AG10803 (cell line): ENCODE measurements at regions not wholly inside any gene's neighbourhood (a gene's known extent, or its start where the extent isn't known, plus 50 kb on each side); places are given as distances from the start of the nearest gene placed in this dataset.

Source experiments
- DNase-seq: peaks from one replicate; pipeline ENCODE4 v3.0.0; 2010; ENCODE audit warnings: low read depth
- H3K4me3 ChIP-seq: 2 replicates; pipeline ENCODE4 v1.5.1; 2011; ENCODE audit warnings: mild to moderate bottlenecking, low read length, control low read depth
- CTCF ChIP-seq: conservative IDR thresholded peaks from 2 replicates; pipeline ENCODE4 v1.5.1; 2011; ENCODE audit warnings: mild to moderate bottlenecking, low read length, control low read depth, inconsistent platforms

DNA sequence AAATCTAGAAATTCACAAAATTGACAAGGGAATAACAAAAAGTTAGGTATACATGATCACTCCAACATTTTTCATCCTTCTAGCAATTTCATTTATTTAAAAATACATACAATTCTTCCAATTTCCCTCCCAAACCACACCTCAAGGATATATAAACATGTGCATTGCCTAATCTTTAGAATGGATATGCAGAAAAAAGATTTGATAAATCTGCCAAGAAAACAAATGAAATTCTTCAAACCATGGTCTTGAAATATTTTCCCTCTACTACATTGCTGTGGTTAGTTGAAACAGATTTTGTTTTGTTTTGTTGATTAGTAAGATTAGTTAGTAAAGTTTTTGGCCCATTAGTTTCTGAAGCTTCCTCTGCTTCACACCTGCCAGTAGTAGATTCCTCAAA is 703.3 kb upstream of the CCDC179 start:
- peak; percentile 3 for DNase-seq
- no peak for TF ChIP-seq CTCF
- H3K4me3 ChIP-seq: no peak overlapping the region

DNA sequence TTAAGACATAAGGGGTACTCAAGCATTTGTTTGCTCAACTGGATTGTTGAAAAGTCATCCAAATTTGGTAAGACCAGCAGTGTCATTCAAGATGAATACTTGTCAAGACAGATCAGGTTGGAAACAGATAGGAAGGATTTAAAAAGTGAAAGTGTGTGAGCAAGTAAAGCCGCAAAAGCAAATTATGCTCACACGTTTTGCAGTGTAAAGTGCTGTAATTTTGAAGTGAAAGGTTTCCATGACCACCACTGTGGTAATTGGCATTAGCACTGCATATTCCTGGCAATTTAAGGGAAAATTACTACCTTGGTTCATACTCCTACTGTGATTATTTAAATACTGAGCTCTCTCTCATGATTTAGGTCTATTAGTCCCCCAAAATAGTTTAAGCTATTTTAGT is 704.1 kb upstream of the CCDC179 start:
- H3K4me3 ChIP-seq: no peak overlapping the region
- TF ChIP-seq CTCF: no peak
- no peak for DNase-seq

DNA sequence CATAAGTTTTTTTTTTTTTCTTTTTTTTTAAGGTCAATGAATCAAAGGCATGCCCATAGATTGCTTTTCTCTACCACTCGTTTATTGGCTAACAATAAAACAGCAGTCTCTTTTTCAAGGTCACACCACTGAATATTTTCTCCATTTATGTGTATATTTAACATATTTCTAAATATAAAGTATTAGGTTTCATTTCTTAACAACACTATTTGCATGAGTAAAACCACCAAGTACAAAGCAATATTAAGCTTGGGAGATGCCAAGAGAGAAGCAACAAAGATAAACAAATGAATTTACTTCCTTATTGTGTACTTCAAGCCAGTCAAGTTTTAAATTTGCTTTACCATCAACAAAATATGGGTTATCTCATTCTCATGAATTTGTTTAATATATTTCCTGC is 708.9 kb upstream of the CCDC179 start:
- DNase-seq: no peak
- no peak for TF ChIP-seq CTCF
- H3K4me3 ChIP-seq: no peak overlapping the region

DNA sequence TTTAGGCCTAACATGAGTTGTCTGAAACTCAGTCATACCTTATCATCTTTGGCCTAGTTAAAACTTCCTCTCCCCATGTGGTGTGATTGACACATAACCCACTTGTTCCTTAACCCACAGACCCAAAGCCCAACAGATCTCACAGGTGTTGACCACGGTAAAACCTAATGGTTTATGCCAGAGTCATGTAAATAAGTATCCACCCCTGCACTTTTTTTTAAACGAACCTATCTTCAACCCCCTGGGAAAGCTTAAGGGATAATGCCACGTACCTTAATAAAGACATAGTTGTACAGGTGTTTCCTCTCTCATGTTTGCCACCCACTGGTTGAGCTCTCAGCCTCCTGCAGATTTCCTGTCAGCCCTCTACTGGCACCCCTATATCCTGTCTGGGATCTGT is 709.3 kb upstream of the CCDC179 start:
- DNase-seq: no peak
- no peak for TF ChIP-seq CTCF

DNA sequence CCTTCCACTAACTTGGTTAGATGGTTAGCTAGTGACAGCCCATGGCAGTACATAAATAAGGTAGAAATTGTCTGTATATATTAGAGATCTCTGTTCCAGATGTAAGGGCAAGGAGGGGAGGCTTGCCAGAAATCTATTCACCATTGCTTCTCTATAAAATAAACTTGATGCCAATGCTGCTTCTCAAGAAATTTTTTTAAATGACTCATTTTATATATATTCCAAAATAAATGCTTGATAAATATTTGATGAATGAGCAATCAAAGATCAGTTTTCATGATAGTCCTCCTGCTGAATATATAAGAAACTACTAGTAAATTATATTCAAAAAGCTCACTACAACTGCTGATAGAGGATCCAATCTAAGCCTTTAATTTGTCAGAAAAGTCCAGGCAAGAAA is 710.6 kb upstream of the CCDC179 start:
- peak; percentile 14 for DNase-seq
- TF ChIP-seq CTCF: no peak
- H3K4me3 ChIP-seq: no peak overlapping the region

More for the DNA sequence above, 709.3 kb upstream of the CCDC179 start:
- no peak overlapping the region for H3K4me3 ChIP-seq

- no peak overlapping the region for H3K4me3 ChIP-seq
- DNase-seq: no peak
- TF ChIP-seq CTCF: no peak
Measured at GRCh38 chr11:23573429-23573828, 713.2 kb upstream of the CCDC179 start.

- TF ChIP-seq CTCF: no peak
- no peak for DNase-seq
- H3K4me3 ChIP-seq: no peak overlapping the region
Measured at GRCh38 chr11:23574149-23574548, 713.9 kb upstream of the CCDC179 start.
